Upper lobe of right lung (tissue), 1 donor: ENCODE measurements at regions not wholly inside any gene's neighbourhood (a gene's known extent, or its start where the extent isn't known, plus 50 kb on each side); places are given as distances from the start of the nearest gene placed in this dataset.

Source experiments
- ATAC-seq: fragments of 200-7000 bp; cut with Tn5 transposase; one replicate; pipeline ENCODE4 v1.9.1; 2020; ENCODE audit warnings: mild to moderate bottlenecking, moderate library complexity
- DNase-seq: peaks from one replicate; pipeline ENCODE4 v3.0.0-alpha.2; 2020
- H3K27ac ChIP-seq: fragments of 200-600 bp; one replicate; pipeline ENCODE4 v1.8.0; 2022
- H3K27me3 ChIP-seq: fragments of 200-600 bp; one replicate; pipeline ENCODE4 v1.8.0; 2022; ENCODE audit warnings: mild to moderate bottlenecking
- H3K36me3 ChIP-seq: fragments of 200-600 bp; one replicate; pipeline ENCODE4 v1.8.0; 2022
- H3K4me1 ChIP-seq: fragments of 200-600 bp; one replicate; pipeline ENCODE4 v1.8.0; 2022
- H3K4me3 ChIP-seq: fragments of 200-600 bp; one replicate; pipeline ENCODE4 v1.8.0; 2022; ENCODE audit warnings: mild to moderate bottlenecking
- H3K9me3 ChIP-seq: fragments of 200-600 bp; one replicate; pipeline ENCODE4 v1.8.0; 2022
- intact Hi-C: fragments of 100-400 bp; cut with DNase I; formaldehyde crosslinking; loops from one replicate; pipeline ENCODE4 v1.11.0; 2022
- TF ChIP-seq, protein P1 (sequence below): fragments of 200-600 bp; IDR thresholded peaks from one replicate; pipeline ENCODE4 v1.8.0; 2022; ENCODE audit warnings: antibody characterized with exemption
- donor health status: DM: no; HTN: yes; CAD: no; lungs with severe emphysema.

DNA sequence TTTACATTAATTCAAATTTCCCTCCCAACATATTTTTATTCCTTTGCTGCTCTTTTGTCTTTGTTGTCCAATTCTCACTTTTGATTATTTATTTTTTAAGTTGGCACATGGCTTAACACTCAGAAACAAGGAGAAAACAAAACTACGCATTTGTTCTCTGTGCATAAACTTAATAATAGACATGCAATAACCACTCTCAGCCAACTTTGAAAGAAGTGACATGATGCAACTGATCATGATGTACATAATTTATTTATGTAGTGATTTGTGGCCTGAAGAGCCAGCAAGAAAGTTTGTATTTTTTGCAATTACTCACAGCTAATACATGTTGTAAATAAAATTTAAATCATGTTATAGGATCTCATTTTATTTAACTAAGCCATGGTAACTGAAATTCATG lies 942.8 kb upstream of the PIK3C3 start:
- Histone ChIP-seq H3K36me3 (no peaks in the 10 kb centered on the region), H3K4me1 (no peaks in the 10 kb centered on the region), H3K27me3 (no peaks in the 10 kb centered on the region), H3K4me3 (no peak overlapping the region), H3K27ac (no peak overlapping the region), H3K9me3 (no peaks in the 10 kb centered on the region)
- ATAC-seq (no peak), DNase-seq (no peak)
- intact Hi-C loops = no loop called here
- TF ChIP-seq, protein P1, sequence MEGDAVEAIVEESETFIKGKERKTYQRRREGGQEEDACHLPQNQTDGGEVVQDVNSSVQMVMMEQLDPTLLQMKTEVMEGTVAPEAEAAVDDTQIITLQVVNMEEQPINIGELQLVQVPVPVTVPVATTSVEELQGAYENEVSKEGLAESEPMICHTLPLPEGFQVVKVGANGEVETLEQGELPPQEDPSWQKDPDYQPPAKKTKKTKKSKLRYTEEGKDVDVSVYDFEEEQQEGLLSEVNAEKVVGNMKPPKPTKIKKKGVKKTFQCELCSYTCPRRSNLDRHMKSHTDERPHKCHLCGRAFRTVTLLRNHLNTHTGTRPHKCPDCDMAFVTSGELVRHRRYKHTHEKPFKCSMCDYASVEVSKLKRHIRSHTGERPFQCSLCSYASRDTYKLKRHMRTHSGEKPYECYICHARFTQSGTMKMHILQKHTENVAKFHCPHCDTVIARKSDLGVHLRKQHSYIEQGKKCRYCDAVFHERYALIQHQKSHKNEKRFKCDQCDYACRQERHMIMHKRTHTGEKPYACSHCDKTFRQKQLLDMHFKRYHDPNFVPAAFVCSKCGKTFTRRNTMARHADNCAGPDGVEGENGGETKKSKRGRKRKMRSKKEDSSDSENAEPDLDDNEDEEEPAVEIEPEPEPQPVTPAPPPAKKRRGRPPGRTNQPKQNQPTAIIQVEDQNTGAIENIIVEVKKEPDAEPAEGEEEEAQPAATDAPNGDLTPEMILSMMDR = no peak

DNA sequence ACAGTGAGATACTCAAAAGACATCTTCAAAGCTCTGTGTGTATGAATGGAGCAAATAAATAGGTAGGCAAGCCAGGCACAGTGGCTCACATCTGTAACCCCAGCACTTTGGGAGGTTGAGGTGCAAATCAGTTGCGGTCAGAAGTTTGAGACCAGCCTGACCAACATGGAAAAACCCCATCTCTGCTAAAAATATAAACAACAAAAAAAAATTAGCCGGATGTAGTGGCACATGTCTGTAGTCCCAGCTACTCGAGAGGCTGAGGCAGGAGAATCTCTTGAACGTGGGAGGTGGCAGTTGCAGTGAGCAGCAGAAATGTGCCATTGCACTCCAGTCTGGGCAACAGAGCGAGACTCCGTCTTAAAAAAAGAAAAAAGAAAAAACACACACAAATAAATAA lies 945.1 kb upstream of the PIK3C3 start:
- Histone ChIP-seq H3K36me3 (no peaks in the 10 kb centered on the region), H3K9me3 (no peaks in the 10 kb centered on the region), H3K4me3 (no peak overlapping the region), H3K4me1 (no peaks in the 10 kb centered on the region), H3K27ac (no peak overlapping the region), H3K27me3 (no peaks in the 10 kb centered on the region)
- no peak for ATAC-seq
- no peak for DNase-seq
- intact Hi-C loops = no loop called here
- TF ChIP-seq, protein P1 = no peak

DNA sequence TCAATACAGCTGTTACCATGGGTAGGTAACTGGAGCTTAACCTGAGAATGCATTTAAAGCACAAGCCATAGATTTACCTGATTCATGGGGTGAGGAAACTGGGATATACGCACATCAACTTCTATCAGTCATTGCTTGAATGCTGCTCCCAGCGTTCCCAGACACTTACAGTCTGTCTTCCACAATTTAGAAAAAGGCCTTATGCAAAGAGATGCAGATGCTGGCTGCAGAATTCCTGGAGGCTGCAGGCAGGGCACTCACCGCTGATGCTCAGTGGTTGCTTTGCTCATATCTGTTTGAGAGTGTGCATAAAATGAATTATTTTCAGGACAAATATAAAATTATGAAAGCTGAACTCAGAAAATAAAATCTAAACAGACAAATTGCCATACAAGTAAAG lies 950.7 kb upstream of the PIK3C3 start:
- intact Hi-C loops = no loop called here
- no peak overlapping the region for H3K4me3 ChIP-seq
- H3K4me1 ChIP-seq = no peaks in the 10 kb centered on the region
- H3K36me3 ChIP-seq = no peaks in the 10 kb centered on the region
- ATAC-seq (no peak), DNase-seq (no peak)
- H3K9me3 ChIP-seq = no peaks in the 10 kb centered on the region
- TF ChIP-seq, protein P1 = no peak
- no peak overlapping the region for H3K27ac ChIP-seq
- H3K27me3 ChIP-seq = no peaks in the 10 kb centered on the region

DNA sequence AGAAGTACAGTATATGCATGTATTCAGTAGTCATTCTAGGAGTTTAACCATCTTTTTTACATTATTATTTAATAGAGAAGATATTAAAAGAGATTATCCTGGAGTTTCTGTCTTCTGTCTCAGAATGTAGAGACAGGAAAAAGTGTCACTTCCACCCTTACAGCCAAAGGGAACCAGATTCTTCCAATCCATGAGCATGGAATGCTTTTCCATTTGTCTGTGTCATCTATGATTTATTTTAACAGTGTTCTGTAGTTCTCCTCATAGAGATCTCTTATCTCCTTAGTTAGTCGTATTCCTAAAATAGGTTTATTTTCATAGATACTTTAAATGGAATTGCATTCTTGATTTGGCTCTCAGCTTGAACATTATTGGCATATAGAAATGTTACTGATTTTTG lies 959.5 kb upstream of the PIK3C3 start:
- H3K27me3 ChIP-seq = no peaks in the 10 kb centered on the region
- DNase-seq (no peak), ATAC-seq (no peak)
- intact Hi-C loops = no loop called here
- no peaks in the 10 kb centered on the region for H3K9me3 ChIP-seq
- H3K36me3 ChIP-seq = no peaks in the 10 kb centered on the region
- no peaks in the 10 kb centered on the region for H3K4me1 ChIP-seq
- TF ChIP-seq, protein P1 = no peak
- H3K4me3 ChIP-seq = no peak overlapping the region
- no peak overlapping the region for H3K27ac ChIP-seq

DNA sequence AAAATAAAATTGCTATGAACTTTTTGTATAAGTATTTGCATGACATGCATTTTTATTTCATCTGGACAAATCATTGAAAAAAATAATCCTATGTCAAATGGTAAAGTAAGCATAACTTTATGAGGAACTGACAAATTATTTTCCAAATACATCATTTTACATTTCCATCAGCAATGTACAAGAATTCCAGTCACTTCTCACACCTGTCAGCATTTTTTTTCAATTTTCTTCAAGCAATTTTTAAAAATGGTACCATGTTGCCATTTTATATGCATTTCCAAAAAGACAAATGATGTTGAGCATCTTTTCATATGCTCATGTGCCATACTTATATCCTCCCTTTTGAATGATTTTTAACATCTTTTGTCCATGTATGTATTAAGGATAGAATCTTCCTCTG lies 961.7 kb upstream of the PIK3C3 start:
- H3K27ac ChIP-seq = no peak overlapping the region
- no peak for DNase-seq
- intact Hi-C loops = no loop called here
- H3K9me3 ChIP-seq = no peaks in the 10 kb centered on the region
- no peaks in the 10 kb centered on the region for H3K27me3 ChIP-seq
- no peak overlapping the region for H3K4me3 ChIP-seq
- ATAC-seq = no peak
- H3K4me1 ChIP-seq = no peaks in the 10 kb centered on the region
- TF ChIP-seq, protein P1 = no peak
- no peaks in the 10 kb centered on the region for H3K36me3 ChIP-seq

DNA sequence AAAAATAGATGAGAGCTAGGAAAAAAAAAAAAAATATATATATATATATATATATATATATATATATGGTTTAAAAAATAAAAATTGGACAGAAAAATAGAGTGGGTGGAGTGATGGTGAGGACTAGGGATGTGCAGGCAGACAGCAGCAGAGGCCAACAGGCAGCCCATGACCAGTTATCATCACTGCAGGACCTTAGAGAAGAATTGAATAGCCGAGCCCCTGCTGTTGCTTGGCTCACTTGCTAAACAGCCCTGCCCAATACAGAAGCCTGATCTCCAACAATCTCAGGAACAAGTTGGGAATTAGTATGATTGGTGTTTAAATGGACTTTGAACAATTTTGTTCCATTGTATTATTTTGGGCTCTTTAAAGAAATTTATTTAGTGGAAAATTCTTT lies 967.5 kb upstream of the PIK3C3 start:
- ATAC-seq (no peak), DNase-seq (no peak)
- intact Hi-C loops = no loop called here
- no peak overlapping the region for H3K4me3 ChIP-seq
- H3K36me3 ChIP-seq = no peaks in the 10 kb centered on the region
- no peak overlapping the region for H3K27ac ChIP-seq
- no peaks in the 10 kb centered on the region for H3K4me1 ChIP-seq
- H3K9me3 ChIP-seq = no peaks in the 10 kb centered on the region
- no peaks in the 10 kb centered on the region for H3K27me3 ChIP-seq
- TF ChIP-seq, protein P1 = no peak
